ENCODE measurements at regions not wholly inside any gene's neighbourhood (a gene's known extent, or its start where the extent isn't known, plus 50 kb on each side); places are given as distances from the start of the nearest gene placed in this dataset.

GRCh38 chr4:137693641-137694040, 161.3 kb upstream of the PCDH18 start:
- TF ChIP-seq SMC3 (IDR thresholded peaks at IDR 0.05; ENCODE audit: low read depth, low read length) (no peak), NRF1 (IDR thresholded peaks at IDR 0.05; ENCODE audit: low read depth, low read length) (no peak), FOXM1 (IDR thresholded peaks at IDR 0.05; ENCODE audit: low read depth) (no peak), TCF12 (IDR thresholded peaks at IDR 0.05) (no peak), POLR2AphosphoS5 (IDR thresholded peaks at IDR 0.05; ENCODE audit: low read depth, low read length) (no peak), REST (IDR thresholded peaks at IDR 0.05; ENCODE audit: low read depth, low read length) (no peak), MXI1 (IDR thresholded peaks at IDR 0.05; ENCODE audit: low read depth, low read length) (no peak), RCOR1 (IDR thresholded peaks at IDR 0.05; ENCODE audit: low read length) (no peak), GATA2 (CRISPR knock-in tag; IDR thresholded peaks at IDR 0.05) (no peak), EZH2phosphoT487 (IDR thresholded peaks at IDR 0.05; ENCODE audit: borderline replicate concordance, low read depth) (no peak), YY1 (IDR thresholded peaks at IDR 0.05; ENCODE audit: low read depth) (no peak), MEF2A (IDR thresholded peaks at IDR 0.05; ENCODE audit: borderline replicate concordance, low read depth) (no peak), EP300 (IDR thresholded peaks at IDR 0.05; ENCODE audit: borderline replicate concordance in 1 of 2, low read depth in 1 of 2, low read length in 1 of 2) (no peak), GABPA (IDR thresholded peaks at IDR 0.05; ENCODE audit: low read depth) (no peak), USF1 (IDR thresholded peaks at IDR 0.05; ENCODE audit: borderline replicate concordance, low read depth) (no peak), TEAD4 (IDR thresholded peaks at IDR 0.05; ENCODE audit: borderline replicate concordance, insufficient read depth) (no peak), FOXJ3 (CRISPR knock-in tag; IDR thresholded peaks at IDR 0.05) (no peak)
- TF ChIP-seq, protein P1, sequence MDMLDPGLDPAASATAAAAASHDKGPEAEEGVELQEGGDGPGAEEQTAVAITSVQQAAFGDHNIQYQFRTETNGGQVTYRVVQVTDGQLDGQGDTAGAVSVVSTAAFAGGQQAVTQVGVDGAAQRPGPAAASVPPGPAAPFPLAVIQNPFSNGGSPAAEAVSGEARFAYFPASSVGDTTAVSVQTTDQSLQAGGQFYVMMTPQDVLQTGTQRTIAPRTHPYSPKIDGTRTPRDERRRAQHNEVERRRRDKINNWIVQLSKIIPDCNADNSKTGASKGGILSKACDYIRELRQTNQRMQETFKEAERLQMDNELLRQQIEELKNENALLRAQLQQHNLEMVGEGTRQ (IDR thresholded peaks at IDR 0.05; ENCODE audit: borderline replicate concordance, low read depth, low read length): no peak
- TF ChIP-seq, protein P2, sequence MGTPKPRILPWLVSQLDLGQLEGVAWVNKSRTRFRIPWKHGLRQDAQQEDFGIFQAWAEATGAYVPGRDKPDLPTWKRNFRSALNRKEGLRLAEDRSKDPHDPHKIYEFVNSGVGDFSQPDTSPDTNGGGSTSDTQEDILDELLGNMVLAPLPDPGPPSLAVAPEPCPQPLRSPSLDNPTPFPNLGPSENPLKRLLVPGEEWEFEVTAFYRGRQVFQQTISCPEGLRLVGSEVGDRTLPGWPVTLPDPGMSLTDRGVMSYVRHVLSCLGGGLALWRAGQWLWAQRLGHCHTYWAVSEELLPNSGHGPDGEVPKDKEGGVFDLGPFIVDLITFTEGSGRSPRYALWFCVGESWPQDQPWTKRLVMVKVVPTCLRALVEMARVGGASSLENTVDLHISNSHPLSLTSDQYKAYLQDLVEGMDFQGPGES (IDR thresholded peaks at IDR 0.05; ENCODE audit: low read depth, low read length): no peak
- TF ChIP-seq, protein P3, sequence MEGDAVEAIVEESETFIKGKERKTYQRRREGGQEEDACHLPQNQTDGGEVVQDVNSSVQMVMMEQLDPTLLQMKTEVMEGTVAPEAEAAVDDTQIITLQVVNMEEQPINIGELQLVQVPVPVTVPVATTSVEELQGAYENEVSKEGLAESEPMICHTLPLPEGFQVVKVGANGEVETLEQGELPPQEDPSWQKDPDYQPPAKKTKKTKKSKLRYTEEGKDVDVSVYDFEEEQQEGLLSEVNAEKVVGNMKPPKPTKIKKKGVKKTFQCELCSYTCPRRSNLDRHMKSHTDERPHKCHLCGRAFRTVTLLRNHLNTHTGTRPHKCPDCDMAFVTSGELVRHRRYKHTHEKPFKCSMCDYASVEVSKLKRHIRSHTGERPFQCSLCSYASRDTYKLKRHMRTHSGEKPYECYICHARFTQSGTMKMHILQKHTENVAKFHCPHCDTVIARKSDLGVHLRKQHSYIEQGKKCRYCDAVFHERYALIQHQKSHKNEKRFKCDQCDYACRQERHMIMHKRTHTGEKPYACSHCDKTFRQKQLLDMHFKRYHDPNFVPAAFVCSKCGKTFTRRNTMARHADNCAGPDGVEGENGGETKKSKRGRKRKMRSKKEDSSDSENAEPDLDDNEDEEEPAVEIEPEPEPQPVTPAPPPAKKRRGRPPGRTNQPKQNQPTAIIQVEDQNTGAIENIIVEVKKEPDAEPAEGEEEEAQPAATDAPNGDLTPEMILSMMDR (IDR thresholded peaks at IDR 0.05): no peak
- Histone ChIP-seq H3K9me2 (no peaks in the 10 kb centered on the region), H3K4me1 (ENCODE audit: control insufficient read depth in 1 of 2, insufficient read depth in 2 of 2, low read depth in 1 of 2, low read length in 1 of 2) (no peaks in the 10 kb centered on the region; a peak in 2 of 4 replicates), H3K9me3 (no peaks in the 10 kb centered on the region), H2AFZ (ENCODE audit: low read depth) (no peak overlapping the region), H3K27ac (ENCODE audit: low read depth in 2 of 2, low read length in 1 of 2) (no peak overlapping the region), H3K36me3 (replicated peaks in 1 of 2; ENCODE audit: control insufficient read depth in 1 of 2, insufficient read depth in 2 of 2, low read length in 1 of 2) (no peaks in the 10 kb centered on the region), H3K27me3 (ENCODE audit: insufficient read depth) (no peaks in the 10 kb centered on the region), H3K4me3 (ENCODE audit: low read depth in 2 of 2, low read length in 1 of 2) (no peak overlapping the region), H3K79me2 (ENCODE audit: insufficient read depth) (no peaks in the 10 kb centered on the region), H3K9ac (no peak overlapping the region), H3F3A (replicated peaks; ENCODE audit: insufficient read depth) (no peaks in the 10 kb centered on the region), H4K20me1 (ENCODE audit: insufficient read depth) (no peaks in the 10 kb centered on the region), H3K4me2 (no peak overlapping the region)
- WGBS (ENCODE audit: low lambda C conversion rate): 58% methylated on average over 1 of the region's 1 CpG
- POLR2A ChIA-PET: no interaction called here
- CTCF ChIA-PET: no interaction called here
- DNase-seq: no peak
